ENCODE measurements at regions not wholly inside any gene's neighbourhood (a gene's known extent, or its start where the extent isn't known, plus 50 kb on each side); places are given as distances from the start of the nearest gene placed in this dataset.
"Not testable (repeated sequence)": the region's sequence is repeated elsewhere in the genome, so short reads cannot be mapped to it uniquely, and the experiment has no call there.

DNA sequence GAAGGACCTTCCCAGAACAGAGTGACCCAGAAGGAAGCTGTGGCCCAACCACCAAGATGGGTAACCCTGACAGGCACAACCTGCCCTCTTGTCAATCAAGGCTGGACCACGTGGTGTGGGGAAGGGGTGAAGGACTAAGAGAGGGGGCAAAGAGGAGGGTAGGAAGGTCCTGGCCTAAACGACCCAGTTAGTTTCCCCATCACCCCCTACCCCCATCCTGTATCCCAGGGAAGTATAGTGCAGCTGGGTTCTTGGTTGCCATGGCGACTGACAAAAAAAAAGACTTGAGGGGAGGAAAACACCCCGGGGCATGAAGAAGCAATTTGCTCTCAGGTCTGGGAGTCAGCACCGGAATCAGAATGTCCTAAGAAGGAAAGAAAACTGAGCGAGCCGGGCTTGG lies 168.7 kb downstream of the GOSR1 start:
- H3K27ac Mint-ChIP-seq; H3K4me3 Mint-ChIP-seq; H3K36me3 Mint-ChIP-seq (ENCODE audit: low read depth); H3K4me1 Mint-ChIP-seq (ENCODE audit: low read depth); H3K9me3 ChIP-seq (ENCODE audit: control insufficient read depth in 1 of 2, insufficient read depth in 1 of 2, low read length in 2 of 2); CTCF ChIA-PET; H3K4me3 ChIP-seq (ENCODE audit: low read length); H3K4me1 ChIP-seq (ENCODE audit: insufficient read depth, low read length); POLR2A ChIA-PET; intact Hi-C loops (cut with DNase I, micrococcal nuclease); H3K27ac ChIP-seq (ENCODE audit: low read depth in 1 of 2, low read length in 2 of 2); H3K9me3 Mint-ChIP-seq; H3K27me3 ChIP-seq (ENCODE audit: control insufficient read depth in 1 of 2, insufficient read depth in 2 of 2, low read length in 2 of 2); ATAC-seq (ENCODE audit: poor library complexity); H3K36me3 ChIP-seq (ENCODE audit: insufficient read depth, low read length); H3K27me3 Mint-ChIP-seq: not testable (repeated sequence)
- peak in 1 of 14 experiments; percentile 9 for DNase-seq

DNA sequence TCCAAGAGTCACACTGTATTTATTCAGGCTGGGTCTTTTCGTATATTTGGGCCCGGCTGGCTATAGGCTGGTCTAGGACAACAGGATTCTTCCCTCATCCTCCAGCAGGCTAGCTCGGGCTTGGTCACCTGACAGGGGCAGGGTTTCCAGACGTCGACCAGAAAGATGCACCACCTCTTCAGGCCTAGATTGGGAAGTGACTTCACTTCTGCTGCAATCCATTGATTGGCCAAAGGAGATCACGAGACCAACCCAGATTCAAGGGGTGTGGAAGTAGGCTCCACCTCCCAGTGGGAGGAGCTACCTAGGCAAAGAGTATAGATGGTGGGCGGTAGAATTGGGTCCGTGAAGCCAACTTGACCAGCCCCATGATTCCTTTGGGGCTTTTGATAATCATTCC lies 167.5 kb downstream of the GOSR1 start:
- H3K27me3 Mint-ChIP-seq; H3K27ac ChIP-seq (ENCODE audit: low read depth in 1 of 2, low read length in 2 of 2); CTCF ChIA-PET; H3K9me3 Mint-ChIP-seq; H3K27ac Mint-ChIP-seq; H3K36me3 ChIP-seq (ENCODE audit: insufficient read depth, low read length); H3K4me3 Mint-ChIP-seq; POLR2A ChIA-PET; DNase-seq; H3K4me1 Mint-ChIP-seq (ENCODE audit: low read depth); H3K36me3 Mint-ChIP-seq (ENCODE audit: low read depth); intact Hi-C loops (cut with DNase I, micrococcal nuclease); H3K9me3 ChIP-seq (ENCODE audit: control insufficient read depth in 1 of 2, insufficient read depth in 1 of 2, low read length in 2 of 2); H3K27me3 ChIP-seq (ENCODE audit: control insufficient read depth in 1 of 2, insufficient read depth in 2 of 2, low read length in 2 of 2); H3K4me1 ChIP-seq (ENCODE audit: insufficient read depth, low read length); H3K4me3 ChIP-seq (ENCODE audit: low read length): not testable (repeated sequence)
- ATAC-seq (ENCODE audit: poor library complexity), result peak; percentile 92

DNA sequence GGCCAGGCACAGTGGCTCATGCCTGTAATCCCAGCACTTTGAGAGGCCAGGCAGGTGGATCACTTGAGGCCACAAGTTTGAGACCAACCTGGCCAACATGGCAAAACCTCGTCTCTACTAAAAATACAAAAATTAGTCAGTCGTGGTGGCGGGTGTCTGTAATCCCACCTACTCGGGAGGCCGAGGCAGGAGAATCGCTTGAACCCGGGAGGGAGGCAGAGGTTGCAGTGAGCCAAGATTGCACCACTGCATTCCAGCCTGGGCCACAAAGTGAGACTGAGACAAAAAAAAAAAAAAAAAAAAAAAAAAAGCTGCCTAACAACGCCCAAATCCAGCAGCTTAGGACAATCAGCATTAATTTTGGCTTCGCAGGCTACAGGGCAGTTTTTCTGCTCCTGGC lies 167.1 kb downstream of the GOSR1 start:
- CTCF ChIA-PET; H3K27me3 ChIP-seq (ENCODE audit: control insufficient read depth in 1 of 2, insufficient read depth in 2 of 2, low read length in 2 of 2); H3K9me3 ChIP-seq (ENCODE audit: control insufficient read depth in 1 of 2, insufficient read depth in 1 of 2, low read length in 2 of 2); ATAC-seq (ENCODE audit: poor library complexity); H3K9me3 Mint-ChIP-seq; H3K36me3 ChIP-seq (ENCODE audit: insufficient read depth, low read length); H3K27ac ChIP-seq (ENCODE audit: low read depth in 1 of 2, low read length in 2 of 2); POLR2A ChIA-PET; H3K27me3 Mint-ChIP-seq; intact Hi-C loops (cut with DNase I, micrococcal nuclease); H3K4me1 Mint-ChIP-seq (ENCODE audit: low read depth); H3K4me1 ChIP-seq (ENCODE audit: insufficient read depth, low read length); H3K36me3 Mint-ChIP-seq (ENCODE audit: low read depth); H3K27ac Mint-ChIP-seq; H3K4me3 ChIP-seq (ENCODE audit: low read length); DNase-seq; H3K4me3 Mint-ChIP-seq: not testable (repeated sequence)

DNA sequence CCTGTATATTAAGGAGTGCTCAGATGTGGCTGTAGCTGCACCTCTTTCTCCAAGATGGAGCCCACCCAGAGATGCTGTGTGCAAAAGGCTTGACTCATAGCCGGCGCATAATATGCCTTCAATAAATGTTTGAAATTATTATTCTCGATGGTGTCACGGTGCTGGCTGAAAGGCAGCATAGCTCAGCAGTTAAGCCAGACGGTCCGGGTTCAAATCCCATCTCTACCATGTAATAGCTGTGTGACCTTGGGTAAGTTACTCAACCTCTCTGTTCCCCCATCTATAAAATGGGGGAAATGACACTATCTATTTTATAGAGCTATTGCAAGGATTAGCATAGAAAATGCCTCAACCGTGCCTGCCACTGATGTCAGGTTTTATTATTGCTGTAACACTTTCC lies 164.2 kb downstream of the GOSR1 start:
- H3K27me3 ChIP-seq (ENCODE audit: control insufficient read depth in 1 of 2, insufficient read depth in 2 of 2, low read length in 2 of 2); H3K36me3 ChIP-seq (ENCODE audit: insufficient read depth, low read length); H3K27ac ChIP-seq (ENCODE audit: low read depth in 1 of 2, low read length in 2 of 2); POLR2A ChIA-PET; H3K4me1 Mint-ChIP-seq (ENCODE audit: low read depth); H3K27ac Mint-ChIP-seq; H3K4me1 ChIP-seq (ENCODE audit: insufficient read depth, low read length); H3K27me3 Mint-ChIP-seq; CTCF ChIA-PET; ATAC-seq (ENCODE audit: poor library complexity); H3K9me3 Mint-ChIP-seq; H3K9me3 ChIP-seq (ENCODE audit: control insufficient read depth in 1 of 2, insufficient read depth in 1 of 2, low read length in 2 of 2); DNase-seq; H3K4me3 ChIP-seq (ENCODE audit: low read length); intact Hi-C loops (cut with DNase I, micrococcal nuclease); H3K4me3 Mint-ChIP-seq; H3K36me3 Mint-ChIP-seq (ENCODE audit: low read depth): not testable (repeated sequence)

DNA sequence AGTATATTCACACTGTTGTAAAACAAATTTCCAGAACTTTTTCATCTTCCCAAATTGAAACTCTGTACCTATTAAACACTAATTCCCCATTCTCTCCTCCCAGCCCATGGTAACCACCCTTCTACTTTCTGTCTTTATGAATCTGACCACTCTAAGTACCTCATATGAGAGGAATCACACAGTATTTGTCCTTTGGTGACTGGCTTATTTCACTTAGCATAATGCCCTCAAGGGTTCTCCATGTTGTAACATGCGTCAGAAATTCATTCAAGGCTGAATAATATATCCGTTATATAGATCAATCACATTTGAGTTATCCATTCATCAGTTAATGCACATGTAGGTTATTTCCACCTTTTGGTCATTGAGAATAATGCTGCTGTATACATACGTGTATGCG lies 162.2 kb downstream of the GOSR1 start:
- H3K4me1 Mint-ChIP-seq (ENCODE audit: low read depth); intact Hi-C loops (cut with DNase I, micrococcal nuclease); H3K9me3 ChIP-seq (ENCODE audit: control insufficient read depth in 1 of 2, insufficient read depth in 1 of 2, low read length in 2 of 2); H3K27me3 ChIP-seq (ENCODE audit: control insufficient read depth in 1 of 2, insufficient read depth in 2 of 2, low read length in 2 of 2); POLR2A ChIA-PET; H3K4me1 ChIP-seq (ENCODE audit: insufficient read depth, low read length); H3K27ac Mint-ChIP-seq; ATAC-seq (ENCODE audit: poor library complexity); DNase-seq; H3K27me3 Mint-ChIP-seq; H3K4me3 Mint-ChIP-seq; H3K4me3 ChIP-seq (ENCODE audit: low read length); H3K27ac ChIP-seq (ENCODE audit: low read depth in 1 of 2, low read length in 2 of 2); H3K36me3 ChIP-seq (ENCODE audit: insufficient read depth, low read length); H3K36me3 Mint-ChIP-seq (ENCODE audit: low read depth); CTCF ChIA-PET; H3K9me3 Mint-ChIP-seq: not testable (repeated sequence)

DNA sequence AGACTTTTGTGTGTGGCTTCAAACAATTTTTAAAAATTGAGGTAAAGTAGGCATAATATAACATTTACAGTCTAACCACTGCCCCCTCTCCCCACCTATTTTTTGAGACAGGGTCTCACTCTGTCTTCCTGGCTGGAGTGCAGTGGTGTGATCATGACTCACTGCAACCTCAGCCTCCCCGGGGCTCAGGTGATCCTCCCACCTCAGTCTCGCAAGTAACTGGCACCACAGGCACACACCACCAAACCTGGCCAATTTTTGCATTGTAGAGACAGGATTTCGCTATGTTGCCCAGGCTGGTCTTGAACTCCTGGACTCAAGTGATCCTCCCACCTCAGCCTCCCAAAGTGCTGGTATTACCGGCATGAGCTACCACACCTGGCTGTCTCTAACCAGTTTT lies 161.8 kb downstream of the GOSR1 start:
- POLR2A ChIA-PET; H3K9me3 Mint-ChIP-seq; H3K36me3 ChIP-seq (ENCODE audit: insufficient read depth, low read length); CTCF ChIA-PET; intact Hi-C loops (cut with DNase I, micrococcal nuclease); H3K27me3 ChIP-seq (ENCODE audit: control insufficient read depth in 1 of 2, insufficient read depth in 2 of 2, low read length in 2 of 2); H3K9me3 ChIP-seq (ENCODE audit: control insufficient read depth in 1 of 2, insufficient read depth in 1 of 2, low read length in 2 of 2); ATAC-seq (ENCODE audit: poor library complexity); H3K4me3 ChIP-seq (ENCODE audit: low read length); H3K4me1 ChIP-seq (ENCODE audit: insufficient read depth, low read length); H3K4me1 Mint-ChIP-seq (ENCODE audit: low read depth); H3K36me3 Mint-ChIP-seq (ENCODE audit: low read depth); DNase-seq; H3K27ac ChIP-seq (ENCODE audit: low read depth in 1 of 2, low read length in 2 of 2); H3K27ac Mint-ChIP-seq; H3K27me3 Mint-ChIP-seq; H3K4me3 Mint-ChIP-seq: not testable (repeated sequence)

DNA sequence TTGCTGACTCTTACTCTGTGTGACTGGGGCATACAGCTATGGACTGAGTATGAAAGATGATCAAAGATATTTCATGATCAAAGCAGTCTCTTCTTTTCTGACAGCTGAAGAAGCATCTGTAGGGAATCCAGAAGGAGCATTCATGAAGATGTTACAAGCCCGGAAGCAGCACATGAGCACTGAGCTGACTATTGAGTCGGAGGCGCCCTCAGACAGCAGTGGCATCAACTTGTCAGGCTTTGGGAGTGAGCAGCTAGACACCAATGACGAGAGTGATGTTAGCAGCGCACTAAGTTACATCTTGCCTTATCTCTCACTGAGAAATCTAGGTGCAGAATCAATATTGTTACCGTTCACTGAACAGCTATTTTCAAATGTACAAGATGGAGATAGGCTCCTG lies 154.4 kb downstream of the GOSR1 start:
- DNase-seq; intact Hi-C loops (cut with DNase I, micrococcal nuclease); H3K9me3 ChIP-seq (ENCODE audit: control insufficient read depth in 1 of 2, insufficient read depth in 1 of 2, low read length in 2 of 2); H3K27me3 Mint-ChIP-seq; H3K27ac ChIP-seq (ENCODE audit: low read depth in 1 of 2, low read length in 2 of 2); H3K36me3 ChIP-seq (ENCODE audit: insufficient read depth, low read length); POLR2A ChIA-PET; H3K36me3 Mint-ChIP-seq (ENCODE audit: low read depth); CTCF ChIA-PET; H3K4me1 Mint-ChIP-seq (ENCODE audit: low read depth); H3K4me1 ChIP-seq (ENCODE audit: insufficient read depth, low read length); H3K4me3 ChIP-seq (ENCODE audit: low read length); H3K4me3 Mint-ChIP-seq; H3K27ac Mint-ChIP-seq; H3K9me3 Mint-ChIP-seq; H3K27me3 ChIP-seq (ENCODE audit: control insufficient read depth in 1 of 2, insufficient read depth in 2 of 2, low read length in 2 of 2); ATAC-seq (ENCODE audit: poor library complexity): not testable (repeated sequence)
